HG03575 (cell line): ENCODE measurements at regions not wholly inside any gene's neighbourhood (a gene's known extent, or its start where the extent isn't known, plus 50 kb on each side); places are given as distances from the start of the nearest gene placed in this dataset.

Experiments
- ATAC-seq: cut with Tn5 transposase; IDR thresholded peaks from one replicate; pipeline ENCODE4 v1.9.1; 2021; ENCODE audit not compliant: unreplicated experiment, insufficient number of reproducible peaks, low FRiP score; ENCODE audit errors: extremely low read depth

DNA sequence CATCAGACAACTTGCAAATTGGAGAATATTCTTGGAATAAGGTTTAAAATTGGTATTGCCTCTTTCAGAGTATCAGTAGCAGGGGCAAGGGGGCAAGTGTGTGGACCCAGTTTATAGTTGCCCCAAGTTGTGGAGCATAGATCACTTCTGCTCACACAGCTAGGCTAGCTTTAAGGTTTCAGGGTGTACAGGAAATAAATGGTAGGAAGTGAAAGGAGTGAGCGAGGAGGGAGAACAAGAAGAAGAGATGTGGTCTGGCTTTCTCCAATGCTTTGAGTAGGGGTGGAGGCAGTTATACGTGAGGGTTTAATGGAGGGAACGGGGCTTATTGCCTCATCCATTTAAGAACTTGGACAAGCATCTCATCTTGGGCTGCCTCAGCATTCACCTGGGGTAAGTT lies 290.0 kb upstream of the CFAP20DC start:
- no peak for ATAC-seq

DNA sequence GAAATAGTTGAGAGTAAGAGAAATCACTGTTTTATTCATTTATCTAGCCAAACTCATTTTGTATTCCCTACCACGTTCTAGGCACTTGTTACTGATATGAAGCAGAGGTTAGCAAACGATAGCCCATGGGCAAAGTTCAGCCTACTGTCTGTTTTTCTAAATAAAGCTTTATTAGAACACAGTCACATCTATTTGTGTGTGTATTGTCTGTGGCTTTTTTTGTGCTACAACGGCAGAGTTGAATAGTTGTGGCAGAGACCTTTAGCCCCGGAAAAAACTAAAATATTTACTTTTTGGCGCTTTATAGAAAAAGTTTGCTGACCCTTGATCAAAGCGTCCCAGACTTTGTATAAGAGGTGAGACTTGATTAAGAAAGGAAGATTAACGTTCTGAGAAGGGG lies 289.1 kb upstream of the CFAP20DC start:
- no peak for ATAC-seq

DNA sequence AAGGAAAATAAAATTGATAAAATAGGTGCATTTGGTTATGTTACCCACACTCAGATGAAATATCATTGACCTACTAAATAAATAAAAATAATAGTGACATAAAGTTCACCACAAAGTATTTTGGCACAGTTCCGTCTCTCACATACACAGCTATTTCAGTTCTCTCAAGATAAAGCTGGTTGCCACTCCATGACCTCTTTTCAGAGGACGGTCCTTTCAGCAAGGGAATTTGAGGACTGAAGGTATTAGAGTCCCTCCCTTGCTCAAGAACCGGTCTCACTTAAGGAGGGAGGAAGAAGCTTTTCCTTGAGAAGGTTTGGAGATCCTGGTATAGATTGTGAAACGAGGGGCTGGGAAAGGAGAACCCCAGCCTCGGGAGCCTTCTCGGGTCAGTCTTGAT lies 285.5 kb upstream of the CFAP20DC start:
- no peak for ATAC-seq

DNA sequence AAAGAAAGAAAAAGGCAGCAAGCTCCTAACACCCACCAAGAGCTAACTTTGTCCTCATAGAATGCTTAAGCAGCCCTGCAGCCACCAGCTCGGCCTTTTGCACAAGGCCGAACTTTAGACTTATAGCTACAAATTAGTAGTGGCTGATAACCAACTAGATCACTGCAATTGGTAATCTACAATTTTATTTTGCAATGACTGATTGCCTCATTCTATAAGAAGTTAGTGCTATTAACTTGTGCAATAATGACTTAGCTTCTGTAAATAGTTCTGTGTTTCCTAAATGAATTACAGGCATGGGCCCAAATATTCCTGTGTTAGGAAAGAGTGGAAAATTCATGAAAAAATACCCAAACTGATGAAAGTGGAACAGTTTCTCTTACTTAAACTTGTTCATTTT lies 284.8 kb upstream of the CFAP20DC start:
- ATAC-seq = no peak

DNA sequence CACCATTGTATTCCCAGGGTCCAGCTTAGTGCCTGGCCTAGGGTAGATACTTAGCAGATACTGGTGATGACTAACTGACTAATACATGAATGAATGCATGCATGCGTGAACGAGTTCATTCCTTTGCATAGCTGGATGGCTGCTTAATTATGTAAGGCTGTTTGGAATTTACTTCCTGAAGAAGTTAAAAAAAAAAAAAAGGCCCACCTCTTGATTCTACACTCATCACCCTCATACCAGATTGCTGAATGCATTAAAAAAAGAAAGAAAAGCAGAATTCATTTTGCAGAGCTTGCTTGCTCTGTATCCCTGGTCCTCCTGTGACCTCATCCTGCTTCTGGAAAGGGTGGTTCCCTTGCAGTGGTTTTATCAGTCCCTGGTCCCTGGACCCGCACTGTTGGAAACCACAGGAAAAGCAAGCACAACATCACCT lies 277.6 kb upstream of the CFAP20DC start:
- ATAC-seq = no peak

DNA sequence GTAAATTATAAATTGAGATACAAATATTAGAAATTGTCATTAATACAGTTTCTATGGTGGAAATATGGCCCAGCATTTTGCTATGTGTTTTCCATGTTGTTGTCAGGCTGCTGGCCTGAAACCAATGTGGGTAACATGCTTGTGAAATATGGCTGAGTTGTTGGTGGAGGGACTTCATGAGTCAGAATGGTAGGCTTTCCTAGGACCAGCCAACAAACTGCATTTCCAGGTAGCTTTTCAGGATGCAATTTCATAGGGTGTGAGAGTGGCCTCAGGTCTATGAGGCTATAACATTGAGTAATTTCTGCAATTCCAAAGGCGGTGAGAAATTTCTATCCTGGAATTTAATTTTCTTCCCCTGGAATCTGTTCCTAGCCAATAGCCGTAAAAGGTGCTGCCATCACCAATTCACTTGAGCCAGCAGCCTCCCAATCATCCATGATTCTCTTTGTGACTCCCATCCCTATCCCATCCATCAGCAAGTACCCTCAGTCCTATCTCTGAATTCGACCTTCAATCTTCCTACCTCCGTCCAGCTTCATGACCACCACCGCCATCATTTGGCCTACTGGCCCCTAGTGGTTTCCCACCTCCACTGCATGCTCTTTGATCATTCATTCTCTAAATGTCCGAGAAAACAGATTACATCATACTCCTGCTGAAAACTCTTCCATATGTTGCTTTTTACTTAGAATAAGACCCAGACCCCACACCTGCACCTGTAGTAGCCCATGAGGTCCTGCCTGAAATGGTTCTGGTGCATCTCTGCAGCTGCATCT lies 276.6 kb upstream of the CFAP20DC start:
- no peak for ATAC-seq

DNA sequence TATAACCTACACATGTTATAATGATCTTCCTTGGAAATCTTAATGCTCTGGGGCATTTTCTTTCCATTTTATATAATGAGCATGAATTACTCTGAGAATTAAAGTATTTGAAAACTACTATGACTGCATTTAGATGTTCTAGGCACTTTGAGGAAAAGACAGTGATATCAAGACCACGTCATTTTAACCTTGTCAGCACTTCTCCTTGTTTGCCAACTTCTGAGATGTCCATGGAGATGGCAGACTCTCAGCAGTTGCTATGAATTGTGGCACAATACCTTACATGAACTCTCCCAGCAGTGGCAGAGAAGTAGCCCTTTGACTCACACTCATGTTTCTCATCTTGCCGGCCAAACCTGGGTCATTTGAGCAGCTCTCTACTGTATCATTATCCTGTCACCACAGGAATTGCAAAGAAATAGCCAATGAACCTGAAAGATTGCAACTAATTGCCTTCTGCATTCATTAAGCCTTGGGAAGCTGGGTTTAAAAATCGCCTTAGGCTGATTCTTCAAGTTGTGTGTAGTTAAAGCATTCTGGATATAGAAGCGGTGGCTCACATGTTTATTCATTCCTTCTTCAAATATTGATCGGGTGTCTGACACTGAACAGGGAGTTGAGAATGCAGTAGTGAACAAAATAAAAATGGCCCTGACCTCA lies 272.2 kb upstream of the CFAP20DC start:
- no peak for ATAC-seq

DNA sequence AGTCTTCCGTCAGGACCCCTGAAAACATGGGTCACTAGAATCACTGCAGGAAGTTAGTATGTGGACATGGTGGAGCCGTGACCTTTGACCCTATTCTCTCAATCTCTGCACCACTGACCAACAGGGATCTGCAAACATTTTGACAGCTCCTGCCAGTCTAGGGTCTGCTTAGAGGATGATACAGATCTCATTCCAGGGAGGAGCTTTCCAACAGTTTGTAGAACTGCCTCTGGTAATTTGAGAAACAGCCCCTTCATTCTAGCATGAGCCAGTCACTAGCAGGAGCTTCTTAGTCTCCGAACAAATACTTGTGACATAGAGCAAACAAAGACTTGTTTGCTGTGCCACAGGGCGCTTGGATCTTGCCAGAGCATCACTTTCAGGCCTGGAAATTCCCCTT lies 270.3 kb upstream of the CFAP20DC start:
- ATAC-seq = no peak

DNA sequence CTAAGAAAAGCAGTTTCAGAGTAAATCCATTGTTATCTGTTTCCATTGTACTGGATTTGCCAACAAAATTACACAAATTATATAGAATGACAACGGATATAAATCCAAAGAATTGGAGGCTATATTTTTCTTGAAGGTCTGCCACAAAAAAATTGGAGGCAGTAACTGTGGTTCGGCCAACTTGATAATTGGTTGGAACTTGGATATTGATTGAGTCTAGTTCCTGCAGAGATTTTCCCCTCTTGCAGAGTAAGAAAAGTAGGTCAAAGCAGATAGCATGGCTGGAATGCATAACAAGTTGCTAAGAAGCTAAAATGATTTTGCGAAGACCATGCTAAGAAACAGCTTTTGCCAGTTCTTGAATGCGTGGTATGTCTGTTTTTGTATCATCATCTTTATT lies 269.6 kb upstream of the CFAP20DC start:
- ATAC-seq = no peak

DNA sequence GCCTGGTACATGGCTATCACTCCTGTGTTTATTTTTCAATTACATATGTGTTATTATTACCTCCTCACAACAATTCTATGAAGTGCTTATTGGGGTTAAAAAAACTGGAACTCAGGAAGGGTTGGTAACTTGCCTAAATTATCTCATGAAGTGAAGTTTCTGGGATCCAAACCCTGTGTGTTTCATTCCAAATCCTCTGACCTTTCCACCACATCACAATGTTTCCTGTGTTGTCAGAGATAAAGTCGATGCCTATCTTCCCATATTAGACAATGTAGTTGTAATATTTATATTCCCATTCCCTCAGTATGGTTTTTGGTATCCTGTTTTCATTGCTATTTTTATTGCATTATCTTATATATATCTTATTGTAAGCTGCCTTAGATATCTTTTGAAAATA lies 269.1 kb upstream of the CFAP20DC start:
- ATAC-seq = no peak

DNA sequence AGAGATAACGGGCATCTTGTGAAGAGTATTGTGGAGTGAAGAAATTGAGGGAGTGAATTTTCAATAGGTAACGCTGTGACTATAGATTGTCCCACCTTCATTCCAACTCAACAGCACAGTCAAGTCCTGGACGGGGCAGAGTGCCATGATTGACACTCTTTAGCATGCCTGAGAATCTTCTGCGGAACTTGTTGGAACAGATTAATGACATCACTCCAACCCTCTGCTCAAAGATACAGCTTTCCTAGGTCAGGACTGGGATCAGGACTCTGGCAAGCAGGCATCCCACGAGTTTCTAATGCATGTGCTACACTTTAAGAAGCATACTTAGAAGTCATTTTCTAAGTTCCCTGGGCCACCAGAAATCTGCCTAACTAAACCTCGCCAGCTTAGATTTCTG lies 267.6 kb upstream of the CFAP20DC start:
- no peak for ATAC-seq

DNA sequence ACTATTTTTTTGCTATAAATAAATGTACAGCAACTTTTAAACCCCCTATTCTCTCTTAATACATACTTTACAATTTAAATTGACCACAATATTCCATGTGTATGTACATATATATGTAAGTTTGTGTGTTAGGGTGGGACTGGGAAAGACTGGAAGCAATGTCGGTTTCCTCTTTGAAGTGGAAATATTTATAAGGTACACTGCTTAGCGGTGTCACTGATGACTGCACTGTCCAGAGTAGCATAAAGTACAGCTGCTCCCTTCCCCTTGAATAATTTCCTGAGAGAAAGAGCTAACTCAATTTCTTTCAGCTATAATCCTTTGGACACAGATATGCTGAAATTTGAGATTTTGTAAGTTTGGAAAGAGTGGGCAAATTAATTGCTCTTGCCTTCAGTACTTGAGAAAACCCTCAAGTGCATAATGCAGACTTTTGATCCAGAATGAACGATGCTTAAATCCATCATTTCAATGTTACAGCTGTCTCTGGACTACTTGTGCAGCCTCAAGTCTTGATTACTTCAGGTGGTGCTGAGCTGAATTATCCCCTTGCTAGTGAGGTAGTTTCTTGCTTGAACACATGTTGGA lies 267.0 kb upstream of the CFAP20DC start:
- ATAC-seq = no peak

DNA sequence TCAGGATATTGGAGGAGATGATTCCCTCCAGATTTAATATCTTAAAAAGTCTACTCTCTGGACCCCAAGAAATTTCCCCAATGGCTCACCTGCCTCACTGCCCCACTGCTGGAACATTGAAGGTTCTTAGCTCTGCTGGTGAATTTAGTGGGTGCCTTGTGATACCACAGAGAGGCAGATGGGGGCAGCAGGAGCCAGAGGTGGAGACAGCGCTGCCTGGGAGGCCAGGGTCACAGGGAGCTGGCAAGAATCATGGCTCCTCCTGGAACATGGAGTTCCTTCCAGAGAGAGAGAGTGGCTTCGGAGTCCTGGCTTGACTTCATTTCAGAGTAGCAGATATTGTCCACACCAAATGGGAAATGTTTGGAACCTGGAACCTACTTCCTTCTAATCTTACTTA lies 263.5 kb upstream of the CFAP20DC start:
- ATAC-seq = no peak

DNA sequence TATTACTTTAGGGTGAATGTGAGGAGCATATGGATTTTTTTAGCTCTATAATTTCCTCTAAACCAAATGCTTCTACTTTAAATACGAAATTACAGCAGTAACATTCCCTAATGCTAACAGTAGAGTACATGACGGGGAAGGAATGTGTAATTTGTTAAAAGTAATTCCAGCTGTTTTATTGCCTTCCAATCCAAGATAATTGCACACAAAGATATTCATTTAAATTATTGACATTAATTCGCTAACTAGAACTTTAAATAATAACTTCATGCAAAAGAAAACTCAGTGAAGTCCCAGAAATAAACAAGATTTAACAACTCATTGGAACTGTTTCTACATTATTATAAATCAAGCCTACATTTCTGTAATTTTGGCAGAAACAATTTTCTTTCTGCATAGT lies 261.4 kb upstream of the CFAP20DC start:
- no peak for ATAC-seq

DNA sequence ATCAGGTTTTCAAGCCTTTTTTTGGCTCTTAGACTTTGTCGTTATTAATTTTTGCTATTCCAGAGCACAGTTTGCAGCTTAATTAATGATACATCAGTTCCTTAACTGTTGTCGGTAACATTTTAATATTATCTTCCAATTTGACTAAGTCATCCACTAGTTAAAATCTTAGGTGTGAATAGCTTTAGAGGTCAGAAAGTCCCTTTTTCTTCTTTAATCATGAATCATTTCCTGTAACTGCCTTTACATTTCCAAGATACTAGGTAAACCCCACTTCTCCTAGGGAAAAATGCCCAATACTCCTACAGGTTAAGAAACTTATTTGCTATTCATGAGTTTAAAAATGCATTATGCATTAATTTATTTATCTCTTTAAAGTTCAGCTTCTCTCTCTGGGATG lies 260.9 kb upstream of the CFAP20DC start:
- no peak for ATAC-seq

DNA sequence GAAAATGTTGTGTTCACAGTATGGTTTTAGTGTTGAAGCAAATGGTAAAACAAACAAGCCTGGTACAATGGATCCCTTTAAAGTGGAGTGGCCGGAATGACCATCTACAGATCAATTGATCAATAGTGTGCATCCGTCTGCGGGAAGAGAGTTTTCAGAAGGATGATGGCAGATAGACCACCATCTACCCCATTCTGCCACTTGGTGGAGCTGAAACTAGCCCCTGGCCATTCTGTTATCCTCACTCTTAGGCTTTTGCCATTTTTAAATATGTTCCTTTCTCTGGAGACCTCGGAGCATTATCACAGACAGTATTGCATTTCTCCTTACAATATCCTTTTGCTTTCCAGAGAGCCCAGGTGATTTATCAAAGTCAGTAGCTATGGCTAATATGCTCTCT lies 258.9 kb upstream of the CFAP20DC start:
- no peak for ATAC-seq

DNA sequence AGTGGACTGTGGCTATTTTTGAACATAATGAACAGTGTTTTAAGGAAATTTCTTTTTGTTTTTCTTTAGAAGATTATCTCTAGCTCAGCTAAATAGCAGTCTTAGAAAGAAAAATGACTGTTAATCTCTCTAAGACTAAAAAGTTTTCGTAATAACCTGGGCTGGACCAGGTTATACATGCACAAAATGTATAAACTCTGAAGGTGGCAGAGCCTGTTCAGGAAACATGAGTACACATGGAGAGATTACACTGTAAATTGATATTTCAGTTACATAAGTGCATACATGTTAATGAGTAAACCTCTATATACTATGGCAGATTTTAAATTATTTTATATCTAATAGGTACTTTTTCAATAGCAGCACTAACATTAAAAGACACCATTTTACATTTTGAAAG lies 258.2 kb upstream of the CFAP20DC start:
- ATAC-seq = no peak

DNA sequence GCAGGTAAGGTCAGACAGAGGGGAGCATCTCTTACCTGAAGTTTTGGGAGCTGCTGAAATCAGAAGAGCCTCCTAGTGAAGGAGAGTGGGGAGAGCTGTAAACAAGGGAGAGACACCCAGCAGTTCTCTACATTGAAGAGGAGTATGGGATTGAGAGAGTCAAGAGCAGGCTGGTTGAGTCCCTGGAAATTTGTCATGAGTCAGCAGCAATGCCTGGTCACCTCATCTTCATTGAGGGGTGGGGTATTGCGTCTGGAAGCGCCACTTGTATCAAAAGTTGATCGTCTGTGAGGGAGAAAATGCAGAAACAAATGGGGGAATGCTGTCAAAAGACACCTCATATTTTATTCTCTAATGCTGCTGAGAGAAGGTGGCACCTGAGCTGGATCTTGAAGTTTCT lies 256.6 kb upstream of the CFAP20DC start:
- ATAC-seq = no peak

DNA sequence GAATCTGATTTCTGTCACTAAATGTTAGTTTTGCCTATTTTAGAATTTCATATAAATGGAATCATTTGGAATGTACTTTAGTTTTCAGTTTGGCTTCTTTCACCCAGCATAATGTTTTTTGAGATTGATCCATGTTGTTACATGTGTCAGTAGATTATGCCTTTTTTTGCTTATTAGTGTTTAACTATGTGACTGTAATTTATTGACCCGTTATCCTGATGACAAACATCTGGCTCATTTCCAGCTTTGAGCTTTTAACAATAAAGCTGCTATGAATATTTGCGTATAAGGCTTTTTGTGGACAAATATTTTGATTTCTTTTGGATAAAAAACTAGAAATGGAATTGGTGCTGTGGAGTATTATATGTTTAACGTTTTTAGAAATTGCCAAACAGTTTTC lies 254.5 kb upstream of the CFAP20DC start:
- ATAC-seq = no peak

DNA sequence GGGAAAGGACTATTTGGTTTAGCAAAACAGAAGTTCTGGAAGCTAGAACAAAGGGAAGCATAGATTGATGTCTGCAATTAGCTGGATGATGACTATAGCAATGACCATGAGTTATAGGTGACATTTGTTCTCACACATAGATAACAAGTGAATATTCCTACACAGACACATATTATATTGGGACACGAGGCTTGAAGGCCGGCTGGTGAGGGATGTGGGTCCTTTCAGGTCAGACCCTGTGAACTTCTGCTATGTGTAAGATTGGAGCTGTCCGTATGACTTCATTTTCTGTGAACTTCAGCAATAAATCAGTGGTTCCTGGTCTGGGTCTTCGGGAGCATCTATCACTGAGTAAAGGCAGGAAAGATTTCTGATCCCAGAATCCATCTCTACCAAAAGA lies 253.6 kb upstream of the CFAP20DC start:
- ATAC-seq = no peak
